DMS53 treated with DMSO at 0.1 percent for 48 hours (cell line): ENCODE measurements at regions not wholly inside any gene's neighbourhood (a gene's known extent, or its start where the extent isn't known, plus 50 kb on each side); places are given as distances from the start of the nearest gene placed in this dataset.
"Not testable (repeated sequence)": the region's sequence is repeated elsewhere in the genome, so short reads cannot be mapped to it uniquely, and the experiment has no call there.

Experiments
- DNase-seq: peaks from one replicate; lab custom pipeline; 2025; ENCODE audit not compliant: unreplicated experiment; lab: John Stamatoyannopoulos, UW

DNA sequence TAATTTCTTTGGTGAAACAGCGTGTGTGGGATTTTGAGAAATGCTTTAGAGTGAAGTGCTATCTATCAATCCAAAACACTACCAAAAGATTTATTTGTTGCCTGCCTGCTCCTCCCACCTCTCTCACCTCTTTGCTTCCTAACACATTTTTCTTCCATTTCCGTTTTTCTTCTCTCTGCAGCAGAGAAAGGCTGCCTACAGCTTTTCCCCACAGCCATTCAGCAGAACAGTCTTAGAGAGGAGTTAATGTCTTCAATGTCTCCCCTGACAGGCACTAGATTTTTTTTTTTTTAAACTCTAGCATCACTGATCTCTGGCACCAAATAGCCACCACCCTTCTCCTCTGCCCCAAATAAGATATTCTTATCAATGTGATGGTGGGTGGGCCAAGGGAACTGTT, 327.8 kb upstream of the MAN1A1 start:
- no peak for DNase-seq

- no peak for DNase-seq
Measured at GRCh38 chr6:119676961-119677360, 327.4 kb upstream of the MAN1A1 start.

GRCh38 chr6:119676230-119676629, 326.7 kb upstream of the MAN1A1 start:
- no peak for DNase-seq

- no peak for DNase-seq
Measured at GRCh38 chr6:119673741-119674140, 324.2 kb upstream of the MAN1A1 start.

GRCh38 chr6:119672725-119673124, 323.2 kb upstream of the MAN1A1 start:
- no peak for DNase-seq

DNA sequence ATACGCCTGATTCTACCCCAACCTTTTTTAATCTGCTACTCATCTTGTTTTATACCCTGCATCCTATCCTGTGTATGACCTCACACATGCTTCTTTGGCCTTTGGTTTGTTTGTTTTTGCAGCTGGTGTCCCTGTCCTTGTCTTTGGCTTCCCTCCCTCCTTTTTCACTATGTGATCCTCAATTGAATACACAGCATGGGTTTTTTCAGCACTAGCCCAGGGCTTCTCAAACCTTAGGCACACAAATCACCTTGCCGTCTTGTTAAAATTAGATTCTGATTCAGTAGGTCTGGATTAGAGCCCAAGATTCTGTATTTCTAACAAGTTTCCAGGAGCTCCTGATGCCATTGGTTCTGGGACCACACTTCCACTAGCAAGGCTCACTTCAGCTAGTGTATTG, 321.5 kb upstream of the MAN1A1 start:
- no peak for DNase-seq

- no peak for DNase-seq
Measured at GRCh38 chr6:119669221-119669620, 319.7 kb upstream of the MAN1A1 start.

DNA sequence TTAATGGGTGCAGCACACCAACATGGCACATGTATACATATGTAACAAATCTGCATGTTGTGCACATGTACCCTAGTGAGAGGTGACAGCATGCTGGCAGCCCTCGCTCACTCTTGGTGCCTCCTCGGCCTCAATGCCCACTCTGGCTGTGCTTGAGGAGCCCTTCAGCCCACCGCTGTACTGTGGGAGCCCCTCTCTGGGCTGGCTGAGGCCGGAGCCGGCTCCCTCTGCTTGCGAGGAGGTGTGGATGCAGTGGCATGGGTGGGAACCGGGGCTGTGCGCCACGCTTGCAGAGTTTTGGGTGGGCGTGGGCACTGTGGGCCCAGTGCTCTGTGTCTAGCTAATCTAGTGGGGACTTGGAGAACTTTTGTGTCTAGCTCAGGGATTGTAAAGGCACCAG, 315.9 kb upstream of the MAN1A1 start:
- DNase-seq = not testable (repeated sequence)

DNA sequence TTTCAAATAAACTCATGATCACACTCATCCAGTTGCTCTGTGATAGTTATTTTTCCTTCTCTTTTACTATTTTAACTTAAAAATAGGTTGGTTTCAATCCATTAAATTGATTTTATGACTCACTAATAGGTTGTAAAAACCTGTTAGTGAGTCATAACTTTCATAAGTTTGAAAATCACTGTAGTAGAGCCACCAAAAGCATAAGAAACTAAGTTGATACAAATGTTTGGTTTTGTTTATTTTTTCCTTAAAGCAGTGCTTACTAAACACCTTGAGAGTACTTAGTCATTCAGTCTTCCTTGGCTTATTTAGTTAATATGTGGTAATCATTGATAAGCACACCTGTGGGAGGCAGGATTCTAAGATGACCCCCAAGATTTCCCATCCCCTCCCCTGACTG, 312.1 kb upstream of the MAN1A1 start:
- DNase-seq = no peak

- no peak for DNase-seq
Measured at GRCh38 chr6:119661078-119661477, 311.5 kb upstream of the MAN1A1 start.

DNA sequence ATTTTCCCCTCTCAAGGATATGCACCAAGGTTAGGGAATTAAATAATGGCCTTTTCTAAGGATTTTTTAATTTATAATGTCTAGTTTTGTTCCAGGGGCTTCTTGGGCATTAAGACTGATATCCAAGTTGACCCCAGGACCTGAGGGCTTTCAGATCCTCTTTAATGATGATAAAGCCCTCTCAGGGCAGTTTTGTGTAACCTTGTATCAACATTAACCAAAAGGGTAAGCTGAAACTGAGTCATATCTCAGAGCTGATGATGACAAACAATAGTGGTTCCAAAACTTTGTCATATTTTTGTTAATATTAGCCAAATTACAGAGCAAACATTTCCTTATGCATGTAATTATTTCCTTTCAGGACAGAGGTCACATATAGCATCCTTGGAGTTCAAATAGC, 309.4 kb upstream of the MAN1A1 start:
- DNase-seq = no peak

DNA sequence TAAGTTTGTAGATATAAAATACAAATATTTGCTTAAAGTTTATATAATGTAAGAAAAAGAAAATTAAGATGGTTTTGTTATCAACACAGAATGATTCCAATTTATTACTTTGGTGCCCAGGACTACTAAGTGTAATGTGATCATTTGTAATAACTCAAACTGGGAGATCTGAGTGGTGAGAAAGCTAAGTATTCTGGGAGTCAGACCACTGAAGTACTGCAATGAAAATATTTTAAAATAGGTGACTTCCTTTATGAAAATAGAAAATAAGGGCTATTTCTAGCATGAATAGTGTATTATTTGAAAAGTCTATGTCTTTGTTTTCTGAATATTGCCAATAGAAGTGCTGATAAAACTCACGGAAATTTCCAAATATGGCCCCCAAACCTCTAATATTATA, 305.6 kb upstream of the MAN1A1 start:
- no peak for DNase-seq

DNA sequence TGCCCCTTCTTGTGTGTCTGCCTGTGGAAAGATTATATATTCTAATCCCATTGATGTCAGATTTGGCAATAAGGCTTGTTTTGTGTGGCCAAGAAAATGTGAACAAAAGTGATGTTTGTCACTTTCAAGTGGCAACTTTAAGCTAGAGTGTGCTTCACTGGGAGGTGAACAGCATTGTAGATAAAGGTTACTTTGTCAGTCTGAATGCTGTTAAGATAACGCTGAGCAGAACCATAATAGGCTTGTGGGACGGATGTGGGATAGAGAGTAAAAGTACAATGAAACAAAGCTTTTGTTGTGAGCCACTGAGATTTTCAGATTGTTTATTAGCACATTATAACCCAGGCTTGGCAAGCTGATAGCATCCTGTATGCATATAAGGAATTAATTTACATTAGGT, 303.8 kb upstream of the MAN1A1 start:
- DNase-seq = no peak

- no peak for DNase-seq
Measured at GRCh38 chr6:119649531-119649930, 300.0 kb upstream of the MAN1A1 start.

GRCh38 chr6:119647309-119647708, 297.7 kb upstream of the MAN1A1 start:
- no peak for DNase-seq

DNA sequence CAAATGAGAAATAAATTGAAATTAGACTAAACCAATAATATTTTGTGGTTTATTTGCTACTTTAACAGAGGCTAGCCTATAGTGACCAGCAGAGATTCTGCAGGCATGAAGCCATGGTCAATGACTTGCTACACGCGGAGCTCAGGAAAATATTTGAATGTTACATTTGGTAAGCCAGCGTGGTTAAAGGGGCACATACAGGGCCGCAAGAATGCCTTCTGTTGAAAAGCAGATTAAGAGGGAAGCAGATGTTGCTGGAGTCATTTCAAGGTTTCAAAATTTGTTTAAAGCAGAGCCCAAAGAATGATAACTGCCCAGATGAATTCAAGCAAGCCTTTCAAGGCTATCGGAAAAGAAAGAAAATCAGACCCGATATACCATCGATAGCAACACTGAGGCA, 294.3 kb upstream of the MAN1A1 start:
- DNase-seq = no peak

- DNase-seq = no peak
Measured at GRCh38 chr6:119637768-119638167, 288.2 kb upstream of the MAN1A1 start.

DNA sequence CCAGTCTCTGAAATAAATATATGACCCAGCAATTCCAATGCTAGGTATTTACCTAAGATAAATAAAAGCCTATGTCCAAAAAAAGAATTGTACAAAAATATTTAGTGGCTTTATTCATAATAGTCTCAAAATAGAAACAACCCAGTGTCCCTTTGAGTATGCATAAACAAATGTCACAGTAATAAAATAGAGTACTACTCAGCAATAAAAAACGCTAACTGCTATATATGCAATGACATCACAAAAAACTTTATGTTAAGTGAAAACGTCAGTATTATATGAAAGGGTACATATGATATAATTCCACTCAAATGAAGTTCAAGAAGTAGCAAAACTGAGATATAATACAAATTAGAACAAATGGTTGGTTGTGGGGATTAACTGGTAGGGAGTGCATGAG, 286.5 kb upstream of the MAN1A1 start:
- no peak for DNase-seq

GRCh38 chr6:119633461-119633860, 283.9 kb upstream of the MAN1A1 start:
- DNase-seq = no peak

DNA sequence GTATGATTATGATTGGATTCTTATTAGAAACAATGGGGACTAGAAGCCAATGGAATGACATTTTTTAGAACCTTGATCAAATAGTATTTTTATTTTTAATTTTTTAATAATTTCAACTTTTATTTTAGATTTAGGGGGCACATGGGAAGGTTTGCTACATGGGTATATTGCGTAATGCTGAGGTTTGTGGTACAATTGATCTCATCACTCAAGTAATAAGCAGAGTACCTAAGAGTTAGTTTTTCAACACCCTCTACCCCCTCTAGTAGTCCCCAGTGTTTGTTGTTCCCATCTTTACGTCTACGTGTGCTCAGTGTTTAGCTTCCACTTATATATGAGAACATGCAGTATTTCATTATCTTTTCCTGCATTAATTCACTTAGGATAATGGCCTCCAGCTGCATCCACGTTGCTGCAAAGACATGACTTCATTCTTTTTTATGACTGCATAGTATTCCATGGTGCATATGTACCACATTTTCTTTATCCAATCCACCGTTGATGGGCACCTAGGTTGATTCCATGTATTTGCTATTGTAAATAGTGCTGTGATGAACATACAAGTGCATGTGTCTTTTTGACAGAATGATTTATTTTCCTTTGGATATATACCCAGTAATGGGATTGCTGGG, 281.1 kb upstream of the MAN1A1 start:
- DNase-seq = no peak

DNA sequence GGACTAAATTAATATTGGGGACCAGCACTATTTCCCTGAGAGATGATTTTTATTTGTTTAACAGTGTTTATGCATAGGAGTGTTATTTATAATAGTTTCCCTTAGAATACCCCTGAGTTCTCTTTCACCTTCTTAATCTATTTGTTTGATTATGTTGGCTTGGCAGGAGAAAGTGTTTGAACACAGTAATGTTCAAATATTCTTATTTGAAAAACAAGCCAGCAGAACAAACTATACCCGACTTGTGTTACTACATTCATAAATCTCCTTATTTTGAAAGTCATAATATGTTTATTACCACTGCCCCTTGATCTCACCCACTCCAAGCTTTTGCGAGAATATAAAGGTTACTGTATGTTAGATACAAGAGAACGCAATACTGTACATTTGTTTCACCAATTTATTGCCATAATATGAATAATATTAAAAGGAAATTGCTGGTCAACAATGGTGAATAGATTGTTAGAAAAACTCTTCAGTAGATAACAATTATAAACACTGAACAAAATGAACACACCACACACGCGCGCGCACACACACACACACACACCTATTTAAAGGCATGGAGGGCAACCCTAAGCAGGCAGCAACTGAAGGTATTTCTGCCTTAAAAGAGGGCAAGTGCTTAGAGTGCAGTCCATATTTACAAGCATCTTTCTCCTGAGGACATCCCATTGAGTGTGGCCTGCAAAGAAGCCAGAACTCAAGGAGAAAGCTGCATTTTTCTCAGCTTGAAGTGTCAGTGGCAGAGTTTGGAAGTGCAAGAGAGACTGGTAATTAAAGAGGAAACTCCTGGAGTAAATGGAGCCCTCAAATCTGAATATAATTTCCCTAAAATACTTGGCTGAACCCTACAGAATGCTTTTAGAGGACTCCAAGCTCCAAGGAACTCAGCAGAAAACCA, 279.4 kb upstream of the MAN1A1 start:
- DNase-seq = no peak

DNA sequence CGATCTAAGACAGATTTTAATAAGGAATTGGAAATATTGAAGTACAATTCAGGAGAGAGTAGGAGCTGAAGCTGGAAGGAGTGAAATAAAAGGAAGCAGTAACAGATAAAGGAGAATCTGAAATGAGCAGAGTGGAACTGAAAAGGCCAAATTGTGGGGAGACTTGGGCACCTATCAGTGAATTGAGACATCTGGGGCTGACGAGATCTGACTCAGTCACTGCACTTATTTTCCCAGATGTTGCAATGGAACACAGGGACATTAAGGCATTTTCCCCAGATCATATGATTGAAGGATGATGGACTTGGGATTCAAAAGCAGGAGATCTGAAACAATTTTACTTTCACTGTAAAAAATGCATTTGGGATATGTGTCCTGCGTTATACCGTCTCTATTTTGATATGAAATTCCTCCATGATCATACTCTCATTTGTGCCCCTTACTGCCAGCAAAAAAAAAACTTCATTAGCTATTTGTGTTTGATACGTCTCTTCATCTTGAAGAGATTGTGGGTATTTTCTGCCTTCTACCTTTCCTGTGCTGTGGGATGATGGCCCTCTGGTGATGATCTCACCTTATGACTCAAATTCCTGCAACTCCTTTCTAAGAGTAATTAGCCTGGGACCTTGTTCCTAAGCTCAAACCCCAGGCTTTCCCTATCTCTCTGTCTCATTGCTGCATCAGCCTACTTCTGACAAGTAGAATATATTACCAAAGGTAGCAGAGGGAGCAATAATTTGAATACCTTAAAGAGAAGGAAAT, 278.5 kb upstream of the MAN1A1 start:
- peak; percentile 12 for DNase-seq
